ENCODE measurements at regions not wholly inside any gene's neighbourhood (a gene's known extent, or its start where the extent isn't known, plus 50 kb on each side); places are given as distances from the start of the nearest gene placed in this dataset.

GRCh38 chr2:239779584-239779983 is 245.6 kb downstream of the NDUFA10 start:
- no peak for TF ChIP-seq CTCF (IDR thresholded peaks at IDR 0.05)
- no peak for TF ChIP-seq POLR2A (IDR thresholded peaks at IDR 0.05)
